Ascending aorta (tissue), 2 donors: ENCODE measurements at regions not wholly inside any gene's neighbourhood (a gene's known extent, or its start where the extent isn't known, plus 50 kb on each side); places are given as distances from the start of the nearest gene placed in this dataset.

Source experiments
- DNase-seq, 2 donors: peaks; one replicate each; pipeline ENCODE4 v3.0.0-alpha.2; 2019; ENCODE audit warnings: low spot score in 2 of 2
- H3K27ac ChIP-seq, 2 donors: fragments of 200-600 bp; sonication (generic); one replicate each; pipeline ENCODE4 v1.5.1; 2016 to 2017; ENCODE audit warnings: mild to moderate bottlenecking in 1 of 2
- H3K27me3 ChIP-seq: fragments of 200-600 bp; sonication (generic); one replicate; pipeline ENCODE4 v1.5.1; 2017
- H3K36me3 ChIP-seq, 2 donors: fragments of 200-600 bp; sonication (generic); one replicate each; pipeline ENCODE4 v1.5.1; 2016
- H3K4me1 ChIP-seq, 2 donors: fragments of 200-600 bp; sonication (generic); one replicate each; pipeline ENCODE4 v1.5.1; 2016 to 2017; ENCODE audit warnings: mild to moderate bottlenecking in 1 of 2
- H3K4me3 ChIP-seq, 2 donors: fragments of 200-600 bp; sonication (generic); one replicate each; pipeline ENCODE4 v1.5.1; 2016 to 2017; ENCODE audit warnings: mild to moderate bottlenecking in 1 of 2
- H3K9me3 ChIP-seq, 2 donors: fragments of 200-600 bp; sonication (generic); one replicate each; pipeline ENCODE4 v1.5.1; 2016
- CTCF ChIP-seq, 3 experiments: fragments of 200-600 bp in 2 of 3; fragments of 450-650 bp in 1 of 3; sonication (generic) in 2 of 3; IDR thresholded peaks; one replicate each; pipeline ENCODE4 v1.5.1; 2016 to 2019; ENCODE audit warnings: antibody characterized with exemption in 3 of 3, mild to moderate bottlenecking in 1 of 3, moderate library complexity in 1 of 3
- intact Hi-C: fragments of 100-400 bp; cut with DNase I; formaldehyde crosslinking; loops from one replicate; pipeline ENCODE4 v1.15.1; 2023

- no peak overlapping the region for H3K4me3 ChIP-seq
Observed at GRCh38 chr18:72208920-72209676, 335.0 kb downstream of the CBLN2 start.

DNA sequence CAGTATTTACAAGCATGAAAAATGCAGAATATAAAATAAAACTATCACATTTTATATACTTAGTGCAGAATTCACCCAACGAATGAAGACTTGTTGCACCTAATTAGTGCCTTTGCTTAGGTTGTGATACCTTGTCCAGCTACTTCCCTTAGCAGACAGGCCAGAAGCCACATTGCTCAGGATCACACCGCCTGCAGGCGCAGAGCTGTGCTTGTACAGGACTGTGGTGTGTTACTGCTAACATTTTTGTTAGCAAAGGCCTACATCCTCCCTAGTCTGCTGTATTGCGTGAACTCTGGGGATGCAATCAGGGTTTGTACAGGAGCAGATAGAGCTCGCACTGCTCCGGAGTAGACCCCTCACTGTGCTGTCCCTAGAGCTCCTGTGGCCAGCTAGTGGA is 336.9 kb downstream of the CBLN2 start:
- H3K27ac ChIP-seq: no peak overlapping the region
- DNase-seq: no peak
- H3K4me1 ChIP-seq: no peaks in the 10 kb centered on the region
- no peak for TF ChIP-seq CTCF (IDR thresholded peaks at IDR 0.05)
- H3K27me3 ChIP-seq: no peaks in the 10 kb centered on the region
- no peaks in the 10 kb centered on the region for H3K36me3 ChIP-seq
- H3K4me3 ChIP-seq: no peak overlapping the region
- intact Hi-C loops: no loop called here
- H3K9me3 ChIP-seq: no peaks in the 10 kb centered on the region

More at GRCh38 chr18:72208920-72209676, 335.0 kb downstream of the CBLN2 start:
- Histone ChIP-seq H3K27me3 (no peaks in the 10 kb centered on the region), H3K36me3 (no peaks in the 10 kb centered on the region), H3K27ac (no peak overlapping the region), H3K9me3 (no peaks in the 10 kb centered on the region), H3K4me1 (no peaks in the 10 kb centered on the region)
- TF ChIP-seq CTCF (IDR thresholded peaks at IDR 0.05): no peak
- DNase-seq: no peak
- intact Hi-C loops: no loop called here

- Histone ChIP-seq H3K27me3 (no peaks in the 10 kb centered on the region), H3K4me1 (no peaks in the 10 kb centered on the region), H3K4me3 (no peak overlapping the region), H3K36me3 (no peaks in the 10 kb centered on the region), H3K9me3 (no peaks in the 10 kb centered on the region), H3K27ac (no peak overlapping the region)
- DNase-seq: no peak
- TF ChIP-seq CTCF (IDR thresholded peaks at IDR 0.05): no peak
- intact Hi-C loops: no loop called here
Observed at GRCh38 chr18:72206814-72207213, 337.3 kb downstream of the CBLN2 start.

- Histone ChIP-seq H3K4me3 (no peak overlapping the region), H3K27me3 (no peaks in the 10 kb centered on the region), H3K9me3 (no peaks in the 10 kb centered on the region), H3K36me3 (no peaks in the 10 kb centered on the region), H3K27ac (no peak overlapping the region), H3K4me1 (no peaks in the 10 kb centered on the region)
- intact Hi-C loops: no loop called here
- no peak for TF ChIP-seq CTCF (IDR thresholded peaks at IDR 0.05)
- no peak for DNase-seq
Observed at GRCh38 chr18:72201032-72201431, 343.1 kb downstream of the CBLN2 start.

GRCh38 chr18:72197591-72197990 is 346.6 kb downstream of the CBLN2 start:
- H3K9me3 ChIP-seq: no peaks in the 10 kb centered on the region
- intact Hi-C loops: no loop called here
- no peaks in the 10 kb centered on the region for H3K36me3 ChIP-seq
- H3K27ac ChIP-seq: no peak overlapping the region
- no peaks in the 10 kb centered on the region for H3K4me1 ChIP-seq
- no peak overlapping the region for H3K4me3 ChIP-seq
- no peak for TF ChIP-seq CTCF (IDR thresholded peaks at IDR 0.05)
- no peaks in the 10 kb centered on the region for H3K27me3 ChIP-seq
- no peak for DNase-seq

DNA sequence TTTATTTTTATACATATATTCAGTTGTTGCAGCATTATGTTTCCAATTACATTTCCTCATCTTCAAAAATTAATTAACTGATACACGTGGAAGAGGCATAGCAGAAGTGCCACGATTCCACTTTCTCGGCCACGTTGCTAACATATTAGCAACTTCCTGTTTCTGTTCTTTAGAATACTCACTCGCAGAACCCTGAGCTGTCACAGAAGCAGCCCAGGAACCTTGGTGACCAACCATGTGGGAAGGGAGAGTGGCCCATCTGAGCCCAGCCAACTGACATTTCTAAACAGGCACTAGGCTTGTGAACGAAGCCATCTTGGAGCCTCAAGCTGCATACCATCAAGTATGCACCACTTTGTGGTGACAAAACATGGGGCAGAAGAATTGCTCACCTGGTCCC is 350.1 kb downstream of the CBLN2 start:
- Histone ChIP-seq H3K4me1 (no peaks in the 10 kb centered on the region), H3K9me3 (no peaks in the 10 kb centered on the region), H3K27ac (no peak overlapping the region), H3K36me3 (no peaks in the 10 kb centered on the region), H3K27me3 (no peaks in the 10 kb centered on the region), H3K4me3 (no peak overlapping the region)
- no peak for DNase-seq
- TF ChIP-seq CTCF (IDR thresholded peaks at IDR 0.05): no peak
- intact Hi-C loops: no loop called here
